ENCODE measurements at regions not wholly inside any gene's neighbourhood (a gene's known extent, or its start where the extent isn't known, plus 50 kb on each side); places are given as distances from the start of the nearest gene placed in this dataset.

GRCh38 chr20:51306081-51306480, 236.4 kb downstream of the NFATC2 start:
- no peak for TF ChIP-seq CTCF (IDR thresholded peaks at IDR 0.05)
- Histone ChIP-seq H3K27ac (no peak overlapping the region), H3K4me3 (no peak overlapping the region)
- DNase-seq (ENCODE audit: low spot score), result no peak

- no peak for TF ChIP-seq CTCF (IDR thresholded peaks at IDR 0.05)
- Histone ChIP-seq H3K27ac (no peak overlapping the region), H3K4me3 (no peak overlapping the region)
- no peak for DNase-seq (ENCODE audit: low spot score)
Observed at GRCh38 chr20:51305316-51306052, 237.0 kb downstream of the NFATC2 start.

GRCh38 chr20:51303731-51304670, 238.5 kb downstream of the NFATC2 start:
- H3K4me3 ChIP-seq, result no peak overlapping the region
- no peak for TF ChIP-seq CTCF (IDR thresholded peaks at IDR 0.05)
- H3K27ac ChIP-seq, result no peak overlapping the region
- no peak for DNase-seq (ENCODE audit: low spot score)

- TF ChIP-seq CTCF (IDR thresholded peaks at IDR 0.05), result no peak
- H3K4me3 ChIP-seq, result no peak overlapping the region
- DNase-seq (ENCODE audit: low spot score), result no peak
- H3K27ac ChIP-seq, result no peak overlapping the region
Observed at GRCh38 chr20:51301026-51301425, 241.5 kb downstream of the NFATC2 start.

GRCh38 chr20:51300104-51300503, 242.4 kb downstream of the NFATC2 start:
- TF ChIP-seq CTCF (IDR thresholded peaks at IDR 0.05), result no peak
- Histone ChIP-seq H3K27ac (no peak overlapping the region), H3K4me3 (no peak overlapping the region)
- no peak for DNase-seq (ENCODE audit: low spot score)

GRCh38 chr20:51299413-51299812, 243.1 kb downstream of the NFATC2 start:
- Histone ChIP-seq H3K4me3 (no peak overlapping the region), H3K27ac (no peak overlapping the region)
- no peak for TF ChIP-seq CTCF (IDR thresholded peaks at IDR 0.05)
- DNase-seq (ENCODE audit: low spot score), result no peak

All from coronary artery (tissue), 2 donors.